Activated CD8-positive, alpha-beta memory T cell treated with anti-CD3 and anti-CD28 coated beads for 4 hours (primary cell): ENCODE measurements at regions not wholly inside any gene's neighbourhood (a gene's known extent, or its start where the extent isn't known, plus 50 kb on each side); places are given as distances from the start of the nearest gene placed in this dataset.
"Not testable (repeated sequence)": the region's sequence is repeated elsewhere in the genome, so short reads cannot be mapped to it uniquely, and the experiment has no call there.

Experiments used
- DNase-seq, 2 donors: peaks; one replicate each; pipeline ENCODE4 v3.0.0-alpha.2; 2020; ENCODE audit warnings: low read depth in 2 of 2

GRCh38 chr5:152113401-152113800 is 188.8 kb upstream of the GLRA1 start:
- DNase-seq, result peak in 1 of 2 donors; percentile 16

- DNase-seq, result no peak
Observed at GRCh38 chr5:152107220-152107619, 182.6 kb upstream of the GLRA1 start.

GRCh38 chr5:152106571-152106970 is 181.9 kb upstream of the GLRA1 start:
- DNase-seq, result no peak

- no peak for DNase-seq
Observed at GRCh38 chr5:152105085-152105484, 180.4 kb upstream of the GLRA1 start.

- no peak for DNase-seq
Observed at GRCh38 chr5:152104211-152104610, 179.6 kb upstream of the GLRA1 start.

- DNase-seq, result not testable (repeated sequence)
Observed at GRCh38 chr5:152102908-152103307, 178.3 kb upstream of the GLRA1 start.

- no peak for DNase-seq
Observed at GRCh38 chr5:152102057-152102456, 177.4 kb upstream of the GLRA1 start.

GRCh38 chr5:152100462-152100861 is 175.8 kb upstream of the GLRA1 start:
- DNase-seq, result no peak

GRCh38 chr5:152097128-152097527 is 172.5 kb upstream of the GLRA1 start:
- no peak for DNase-seq

GRCh38 chr5:152094716-152095115 is 170.1 kb upstream of the GLRA1 start:
- DNase-seq, result no peak

GRCh38 chr5:152094060-152094459 is 169.4 kb upstream of the GLRA1 start:
- no peak for DNase-seq

GRCh38 chr5:152092580-152092979 is 167.9 kb upstream of the GLRA1 start:
- DNase-seq, result no peak

GRCh38 chr5:152089644-152090043 is 165.0 kb upstream of the GLRA1 start:
- no peak for DNase-seq

GRCh38 chr5:152086668-152087067 is 162.0 kb upstream of the GLRA1 start:
- no peak for DNase-seq

- no peak for DNase-seq
Observed at GRCh38 chr5:152084476-152084875, 159.8 kb upstream of the GLRA1 start.

GRCh38 chr5:152083231-152083630 is 158.6 kb upstream of the GLRA1 start:
- no peak for DNase-seq

GRCh38 chr5:152072091-152072490 is 147.4 kb upstream of the GLRA1 start:
- no peak for DNase-seq

GRCh38 chr5:152070591-152070990 is 145.9 kb upstream of the GLRA1 start:
- DNase-seq, result no peak

GRCh38 chr5:152066784-152067183 is 142.1 kb upstream of the GLRA1 start:
- DNase-seq, result no peak

GRCh38 chr5:152063004-152063403 is 138.4 kb upstream of the GLRA1 start:
- no peak for DNase-seq

- DNase-seq, result no peak
Observed at GRCh38 chr5:152061095-152061494, 136.4 kb upstream of the GLRA1 start.

GRCh38 chr5:152058267-152058666 is 133.6 kb upstream of the GLRA1 start:
- DNase-seq, result no peak

GRCh38 chr5:152056931-152057330 is 132.3 kb upstream of the GLRA1 start:
- DNase-seq, result no peak

- no peak for DNase-seq
Observed at GRCh38 chr5:152052470-152052869, 127.8 kb upstream of the GLRA1 start.
